OCI-LY7 (cell line): ENCODE measurements at regions not wholly inside any gene's neighbourhood (a gene's known extent, or its start where the extent isn't known, plus 50 kb on each side); places are given as distances from the start of the nearest gene placed in this dataset.

Experiments used
- BruUV-seq: library from RNA; stranded (reverse); fragments of 400-500 nt; replicated peaks from 2 replicates; lab custom pipeline; 2021; lab: Mats Ljungman, UMichigan
- CTCF ChIA-PET: fragments of 300-600 bp; sonication (Branson Sonifier 250); formaldehyde crosslinking; loops from one replicate; lab custom pipeline; 2022; ENCODE audit warnings: antibody characterized with exemption; ENCODE audit not compliant: unreplicated experiment; lab: Charles Lee
- POLR2A ChIA-PET: fragments of 300-600 bp; sonication (Branson Sonifier 250); formaldehyde crosslinking; loops from one replicate; lab custom pipeline; 2022; ENCODE audit warnings: antibody characterized with exemption; lab: Charles Lee
- DNase-seq: peaks from one replicate; pipeline ENCODE4 v3.0.0-alpha.2; 2015; ENCODE audit warnings: low spot score
- H2AFZ ChIP-seq: fragments of 200-600 bp; sonication (generic), shearing (Covaris generic); 2 replicates; pipeline ENCODE4 v1.6.1; 2014; ENCODE audit warnings: mild to moderate bottlenecking, antibody characterized with exemption, low read length, moderate library complexity
- H3K27ac ChIP-seq: fragments of 200-600 bp; sonication (generic); 2 replicates; pipeline ENCODE4 v1.5.1; 2014; ENCODE audit warnings: mixed run types, low read depth, mild to moderate bottlenecking, moderate library complexity, low read length, inconsistent platforms; ENCODE audit not compliant: poor library complexity, severe bottlenecking
- H3K36me3 ChIP-seq: fragments of 200-600 bp; sonication (generic); 2 replicates; pipeline ENCODE4 v1.6.1; 2014; ENCODE audit warnings: mild to moderate bottlenecking, antibody characterized with exemption, low read length, moderate library complexity, mixed read lengths; ENCODE audit not compliant: insufficient read depth
- H3K4me1 ChIP-seq: fragments of 200-600 bp; sonication (generic); 2 replicates; pipeline ENCODE4 v1.5.1; 2014; ENCODE audit warnings: mild to moderate bottlenecking, low read length; ENCODE audit not compliant: insufficient read depth, poor library complexity, severe bottlenecking
- H3K4me2 ChIP-seq: fragments of 200-600 bp; sonication (generic); 2 replicates; pipeline ENCODE4 v1.6.1; 2014; ENCODE audit warnings: mild to moderate bottlenecking, low read length
- H3K4me3 ChIP-seq: fragments of 200-600 bp; sonication (generic); 2 replicates; pipeline ENCODE4 v1.5.1; 2014; ENCODE audit warnings: mild to moderate bottlenecking, low read depth, low read length; ENCODE audit not compliant: poor library complexity, severe bottlenecking
- H3K79me2 ChIP-seq: fragments of 200-600 bp; sonication (generic); 2 replicates; pipeline ENCODE4 v1.6.1; 2016; ENCODE audit warnings: low read depth, mild to moderate bottlenecking, low read length, moderate library complexity, mixed read lengths; ENCODE audit not compliant: insufficient read depth
- H3K9me2 ChIP-seq: fragments of 200-600 bp; sonication (generic); 2 replicates; pipeline ENCODE4 v1.6.1; 2016; ENCODE audit warnings: mild to moderate bottlenecking, low read length, mixed read lengths; ENCODE audit not compliant: insufficient read depth
- H3K9me3 ChIP-seq: fragments of 200-600 bp; sonication (generic); 2 replicates; pipeline ENCODE4 v1.6.1; 2014; ENCODE audit warnings: mild to moderate bottlenecking, mixed run types, low read length, mixed read lengths
- H4K20me1 ChIP-seq: fragments of 200-600 bp; sonication (generic); 2 replicates; pipeline ENCODE4 v1.6.1; 2014; ENCODE audit warnings: mild to moderate bottlenecking, antibody characterized with exemption, low read length, moderate library complexity, mixed read lengths; ENCODE audit not compliant: insufficient read depth
- EZH2phosphoT487 ChIP-seq: fragments of 200-600 bp; sonication (generic); IDR thresholded peaks from 2 replicates; pipeline ENCODE4 v1.6.1; 2018; ENCODE audit warnings: low read depth, borderline replicate concordance, mild to moderate bottlenecking, mixed run types, antibody characterized with exemption, low read length, moderate library complexity, mixed read lengths
- intact Hi-C: fragments of 100-400 bp; cut with micrococcal nuclease; formaldehyde crosslinking; loops from one replicate; pipeline ENCODE4 v1.10.0; 2022; ENCODE audit not compliant: unreplicated experiment
- TF ChIP-seq, protein P1 (sequence below): fragments of 200-600 bp; sonication (generic); conservative IDR thresholded peaks from 2 replicates; pipeline ENCODE4 v1.5.1; 2014; ENCODE audit warnings: mild to moderate bottlenecking, antibody characterized with exemption, low read length, moderate library complexity, mixed read lengths

DNA sequence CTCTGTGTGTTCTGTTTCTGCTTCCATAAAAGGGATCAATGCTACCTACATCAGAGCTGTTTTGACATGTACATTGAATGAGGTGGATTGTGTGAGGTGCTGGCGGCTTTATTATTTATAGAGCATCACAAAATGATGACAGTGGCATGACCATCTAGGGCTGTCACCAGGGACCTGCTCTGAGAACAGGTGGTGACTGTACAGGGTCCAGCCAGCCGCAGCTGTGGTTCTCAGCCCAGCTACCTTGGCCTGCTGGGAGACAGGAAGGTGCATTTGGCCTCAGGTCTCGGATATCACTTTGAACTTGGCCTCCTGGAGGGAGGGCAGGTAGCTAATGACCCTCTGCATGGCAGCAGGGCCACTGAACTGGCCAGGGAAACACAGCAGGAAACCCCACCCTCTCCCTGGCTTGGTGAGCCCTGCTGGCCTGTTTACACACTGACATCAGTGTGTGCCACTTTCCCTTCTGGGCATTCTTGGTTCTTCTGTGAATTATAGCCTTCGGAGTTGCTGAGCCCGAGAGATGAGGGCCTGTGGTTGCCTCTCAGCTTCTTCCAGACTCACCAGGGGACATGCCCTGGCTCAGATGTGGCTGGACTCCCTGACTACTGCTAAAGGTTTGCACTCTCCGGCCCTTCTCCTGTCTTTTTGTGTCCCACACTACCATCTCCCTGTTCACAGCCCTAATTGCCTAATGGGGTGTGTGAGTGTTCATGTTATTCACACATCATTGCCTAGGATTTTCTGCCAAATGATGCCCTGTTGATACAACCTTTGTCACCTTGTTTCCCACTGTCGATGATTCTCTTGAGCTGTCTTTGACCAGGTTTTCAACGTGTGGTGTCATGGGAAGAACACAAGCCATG lies 109.2 kb upstream of the RAB12 start:
- no peak for TF ChIP-seq EZH2phosphoT487
- TF ChIP-seq, protein P1, sequence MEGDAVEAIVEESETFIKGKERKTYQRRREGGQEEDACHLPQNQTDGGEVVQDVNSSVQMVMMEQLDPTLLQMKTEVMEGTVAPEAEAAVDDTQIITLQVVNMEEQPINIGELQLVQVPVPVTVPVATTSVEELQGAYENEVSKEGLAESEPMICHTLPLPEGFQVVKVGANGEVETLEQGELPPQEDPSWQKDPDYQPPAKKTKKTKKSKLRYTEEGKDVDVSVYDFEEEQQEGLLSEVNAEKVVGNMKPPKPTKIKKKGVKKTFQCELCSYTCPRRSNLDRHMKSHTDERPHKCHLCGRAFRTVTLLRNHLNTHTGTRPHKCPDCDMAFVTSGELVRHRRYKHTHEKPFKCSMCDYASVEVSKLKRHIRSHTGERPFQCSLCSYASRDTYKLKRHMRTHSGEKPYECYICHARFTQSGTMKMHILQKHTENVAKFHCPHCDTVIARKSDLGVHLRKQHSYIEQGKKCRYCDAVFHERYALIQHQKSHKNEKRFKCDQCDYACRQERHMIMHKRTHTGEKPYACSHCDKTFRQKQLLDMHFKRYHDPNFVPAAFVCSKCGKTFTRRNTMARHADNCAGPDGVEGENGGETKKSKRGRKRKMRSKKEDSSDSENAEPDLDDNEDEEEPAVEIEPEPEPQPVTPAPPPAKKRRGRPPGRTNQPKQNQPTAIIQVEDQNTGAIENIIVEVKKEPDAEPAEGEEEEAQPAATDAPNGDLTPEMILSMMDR = no peak
- Histone ChIP-seq H3K36me3 (no peaks in the 10 kb centered on the region), H3K79me2 (no peaks in the 10 kb centered on the region), H3K9me3 (no peaks in the 10 kb centered on the region), H3K9me2 (no peaks in the 10 kb centered on the region), H4K20me1 (no peaks in the 10 kb centered on the region), H3K4me3 (no peak overlapping the region), H3K4me1 (no peaks in the 10 kb centered on the region), H3K27ac (no peak overlapping the region), H2AFZ (no peak overlapping the region), H3K4me2 (no peak overlapping the region)
- no TSS peak for BruUV-seq
- POLR2A ChIA-PET = interaction anchor here (0.8 kb wide), 1 partner anchor 8 kb away, joined by 3 read pairs; no protein-coding TSS in a partner anchor
- no peak for DNase-seq
- CTCF ChIA-PET = interaction anchor here (0.6 kb wide), 1 partner anchor 115 kb away, joined by 3 read pairs; no protein-coding TSS in a partner anchor
- intact Hi-C loops = no loop called here

DNA sequence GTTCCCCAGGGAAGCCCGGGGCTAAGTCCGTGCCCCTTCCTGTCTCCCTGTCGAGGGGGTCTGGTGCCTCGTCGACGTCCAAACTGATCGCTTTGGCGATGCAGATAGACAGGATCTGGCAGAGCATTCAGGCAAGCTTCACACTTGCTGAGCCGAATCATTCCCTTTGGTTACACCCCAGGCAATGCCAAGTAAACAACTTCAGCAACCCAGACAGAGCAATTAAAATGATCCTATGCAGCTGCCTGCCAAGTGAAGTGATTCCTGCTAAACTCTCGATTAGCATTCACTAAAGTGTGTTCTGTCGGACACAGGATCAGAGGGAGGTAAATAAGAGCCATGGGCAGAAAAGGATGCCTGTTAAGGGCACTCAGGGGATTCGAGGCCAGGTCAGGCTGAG lies 108.2 kb upstream of the RAB12 start:
- CTCF ChIA-PET = interaction anchor here (0.6 kb wide), 1 partner anchor 116 kb away, joined by 3 read pairs; no protein-coding TSS in a partner anchor
- BruUV-seq = no TSS peak
- Histone ChIP-seq H3K9me3 (no peaks in the 10 kb centered on the region), H3K4me1 (no peaks in the 10 kb centered on the region), H2AFZ (no peak overlapping the region), H3K4me3 (no peak overlapping the region), H4K20me1 (no peaks in the 10 kb centered on the region), H3K4me2 (no peak overlapping the region), H3K79me2 (no peaks in the 10 kb centered on the region), H3K9me2 (no peaks in the 10 kb centered on the region), H3K27ac (no peak overlapping the region), H3K36me3 (no peaks in the 10 kb centered on the region)
- DNase-seq = no peak
- TF ChIP-seq EZH2phosphoT487 = no peak
- TF ChIP-seq, protein P1 = no peak
- intact Hi-C loops = no loop called here
- POLR2A ChIA-PET = interaction anchor here (0.5 kb wide), 1 partner anchor 514 kb away, joined by 3 read pairs; no protein-coding TSS in a partner anchor

DNA sequence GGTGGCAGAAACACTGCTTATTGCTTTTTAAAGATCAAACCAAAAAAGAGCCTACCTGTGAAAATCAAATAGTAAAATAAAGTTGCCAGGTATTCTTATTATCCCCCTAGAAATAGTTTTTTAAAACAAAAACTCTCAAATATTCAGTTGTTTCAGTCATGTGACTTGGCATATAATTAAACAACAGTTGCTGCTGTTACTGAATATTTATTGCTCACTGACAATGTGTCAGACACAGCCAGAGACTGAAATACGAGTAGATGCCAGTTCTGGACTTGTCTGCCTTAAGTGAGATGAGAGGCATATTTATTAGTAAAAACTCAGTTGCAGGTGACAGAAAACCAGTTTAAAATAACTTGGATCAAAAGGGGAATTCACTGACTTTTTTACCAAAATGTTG lies 106.0 kb upstream of the RAB12 start:
- intact Hi-C loops = no loop called here
- CTCF ChIA-PET = no interaction called here
- no peaks in the 10 kb centered on the region for H3K9me3 ChIP-seq
- no peaks in the 10 kb centered on the region for H3K79me2 ChIP-seq
- H4K20me1 ChIP-seq = no peaks in the 10 kb centered on the region
- H3K9me2 ChIP-seq = no peaks in the 10 kb centered on the region
- no TSS peak for BruUV-seq
- H3K4me3 ChIP-seq = no peak overlapping the region
- no peaks in the 10 kb centered on the region for H3K36me3 ChIP-seq
- no peak for DNase-seq
- H3K27ac ChIP-seq = no peak overlapping the region
- H3K4me2 ChIP-seq = no peak overlapping the region
- no peaks in the 10 kb centered on the region for H3K4me1 ChIP-seq
- POLR2A ChIA-PET = no interaction called here
- H2AFZ ChIP-seq = no peak overlapping the region
- TF ChIP-seq, protein P1 = no peak
- no peak for TF ChIP-seq EZH2phosphoT487
